Stomach smooth muscle (tissue), 2 donors: ENCODE measurements at regions not wholly inside any gene's neighbourhood (a gene's known extent, or its start where the extent isn't known, plus 50 kb on each side); places are given as distances from the start of the nearest gene placed in this dataset.

Experiments used
- H3K27ac ChIP-seq: one replicate; pipeline ENCODE4 v1.7.0; 2013; ENCODE audit warnings: mild to moderate bottlenecking, low read length, inconsistent platforms
- H3K27me3 ChIP-seq, 2 donors: one replicate each; pipeline ENCODE4 v1.7.0; 2013; ENCODE audit warnings: low read length in 2 of 2; ENCODE audit not compliant: insufficient read depth in 2 of 2, control insufficient read depth in 1 of 2
- H3K36me3 ChIP-seq, 2 donors: one replicate each; pipeline ENCODE4 v1.7.0; 2013; ENCODE audit warnings: low read length in 2 of 2; ENCODE audit not compliant: control insufficient read depth in 2 of 2, insufficient read depth in 2 of 2
- H3K4me1 ChIP-seq: one replicate; pipeline ENCODE4 v1.7.0; 2013; ENCODE audit warnings: low read length; ENCODE audit not compliant: control insufficient read depth, insufficient read depth
- H3K4me3 ChIP-seq, 2 donors: one replicate each; pipeline ENCODE4 v1.7.0; 2013; ENCODE audit warnings: low read length in 2 of 2
- H3K9ac ChIP-seq, 2 donors: one replicate each; pipeline ENCODE4 v1.7.0; 2013; ENCODE audit warnings: low read length in 2 of 2, mild to moderate bottlenecking in 1 of 2
- H3K9me3 ChIP-seq, 2 donors: one replicate each; pipeline ENCODE4 v1.7.0; 2013; ENCODE audit warnings: low read length in 2 of 2; ENCODE audit not compliant: control insufficient read depth in 2 of 2
- donor health status: healthy.
- donor health status: Pancreatic carcinoma.

- no peak overlapping the region for H3K27ac ChIP-seq
- H3K4me3 ChIP-seq, result no peak overlapping the region
- H3K4me1 ChIP-seq, result no peaks in the 10 kb centered on the region
- no peaks in the 10 kb centered on the region for H3K27me3 ChIP-seq
- no peaks in the 10 kb centered on the region for H3K9me3 ChIP-seq
- H3K36me3 ChIP-seq, result no peaks in the 10 kb centered on the region
- no peak overlapping the region for H3K9ac ChIP-seq
Measured at GRCh38 chr12:76220980-76221379, 127.2 kb downstream of the BBS10 start.

GRCh38 chr12:76219806-76220205 is 128.4 kb downstream of the BBS10 start:
- no peaks in the 10 kb centered on the region for H3K9me3 ChIP-seq
- H3K4me1 ChIP-seq, result no peaks in the 10 kb centered on the region
- H3K36me3 ChIP-seq, result no peaks in the 10 kb centered on the region
- H3K27me3 ChIP-seq, result no peaks in the 10 kb centered on the region
- H3K9ac ChIP-seq, result no peak overlapping the region
- H3K27ac ChIP-seq, result no peak overlapping the region
- H3K4me3 ChIP-seq, result no peak overlapping the region

- Histone ChIP-seq H3K27ac (no peak overlapping the region), H3K4me3 (no peak overlapping the region), H3K9ac (no peak overlapping the region), H3K4me1 (no peaks in the 10 kb centered on the region), H3K27me3 (no peaks in the 10 kb centered on the region), H3K9me3 (no peaks in the 10 kb centered on the region), H3K36me3 (no peaks in the 10 kb centered on the region)
Measured at GRCh38 chr12:76216585-76217472, 131.4 kb downstream of the BBS10 start.

GRCh38 chr12:76208129-76208528 is 123.6 kb upstream of the NAP1L1 start:
- peaks cover 0 to 2% of the 10 kb centered on the region in 2 donors for H3K9me3 ChIP-seq
- no peaks in the 10 kb centered on the region for H3K4me1 ChIP-seq
- H3K4me3 ChIP-seq, result no peak overlapping the region
- H3K36me3 ChIP-seq, result no peaks in the 10 kb centered on the region
- H3K9ac ChIP-seq, result no peak overlapping the region
- H3K27ac ChIP-seq, result no peak overlapping the region
- no peaks in the 10 kb centered on the region for H3K27me3 ChIP-seq

- Histone ChIP-seq H3K9me3 (peaks cover 0 to 2% of the 10 kb centered on the region in 2 donors), H3K4me3 (no peak overlapping the region), H3K9ac (no peak overlapping the region), H3K36me3 (no peaks in the 10 kb centered on the region), H3K4me1 (no peaks in the 10 kb centered on the region), H3K27ac (no peak overlapping the region), H3K27me3 (no peaks in the 10 kb centered on the region)
Measured at GRCh38 chr12:76206677-76207072, 122.2 kb upstream of the NAP1L1 start.

- H3K4me1 ChIP-seq, result no peaks in the 10 kb centered on the region
- no peaks in the 10 kb centered on the region for H3K27me3 ChIP-seq
- H3K27ac ChIP-seq, result no peak overlapping the region
- H3K36me3 ChIP-seq, result no peaks in the 10 kb centered on the region
- no peak overlapping the region for H3K4me3 ChIP-seq
- peaks cover 0 to 2% of the 10 kb centered on the region in 2 donors for H3K9me3 ChIP-seq
- no peak overlapping the region for H3K9ac ChIP-seq
Measured at GRCh38 chr12:76206039-76206676, 121.7 kb upstream of the NAP1L1 start.

- Histone ChIP-seq H3K27me3 (no peaks in the 10 kb centered on the region), H3K27ac (no peak overlapping the region), H3K36me3 (no peaks in the 10 kb centered on the region), H3K4me3 (no peak overlapping the region), H3K4me1 (no peaks in the 10 kb centered on the region), H3K9ac (no peak overlapping the region), H3K9me3 (peaks cover 4 to 13% of the 10 kb centered on the region in 2 donors)
Measured at GRCh38 chr12:76202621-76203020, 118.1 kb upstream of the NAP1L1 start.

- peaks cover 4 to 13% of the 10 kb centered on the region in 2 donors for H3K9me3 ChIP-seq
- H3K4me1 ChIP-seq, result no peaks in the 10 kb centered on the region
- no peak overlapping the region for H3K9ac ChIP-seq
- H3K4me3 ChIP-seq, result no peak overlapping the region
- H3K27ac ChIP-seq, result no peak overlapping the region
- H3K36me3 ChIP-seq, result no peaks in the 10 kb centered on the region
- no peaks in the 10 kb centered on the region for H3K27me3 ChIP-seq
Measured at GRCh38 chr12:76201758-76202157, 117.3 kb upstream of the NAP1L1 start.

GRCh38 chr12:76201316-76201715 is 116.8 kb upstream of the NAP1L1 start:
- H3K9ac ChIP-seq, result no peak overlapping the region
- no peak overlapping the region for H3K27ac ChIP-seq
- peaks cover 4 to 13% of the 10 kb centered on the region in 2 donors for H3K9me3 ChIP-seq
- H3K4me1 ChIP-seq, result no peaks in the 10 kb centered on the region
- no peak overlapping the region for H3K4me3 ChIP-seq
- H3K27me3 ChIP-seq, result no peaks in the 10 kb centered on the region
- H3K36me3 ChIP-seq, result no peaks in the 10 kb centered on the region

- Histone ChIP-seq H3K27me3 (no peaks in the 10 kb centered on the region), H3K9me3 (peaks cover 4 to 13% of the 10 kb centered on the region in 2 donors), H3K4me3 (no peak overlapping the region), H3K9ac (no peak overlapping the region), H3K4me1 (no peaks in the 10 kb centered on the region), H3K36me3 (no peaks in the 10 kb centered on the region), H3K27ac (no peak overlapping the region)
Measured at GRCh38 chr12:76199808-76200207, 115.3 kb upstream of the NAP1L1 start.

- H3K36me3 ChIP-seq, result no peaks in the 10 kb centered on the region
- H3K27me3 ChIP-seq, result no peaks in the 10 kb centered on the region
- peaks cover 4 to 13% of the 10 kb centered on the region in 2 donors for H3K9me3 ChIP-seq
- H3K4me1 ChIP-seq, result no peaks in the 10 kb centered on the region
- H3K27ac ChIP-seq, result no peak overlapping the region
- no peak overlapping the region for H3K9ac ChIP-seq
- H3K4me3 ChIP-seq, result no peak overlapping the region
Measured at GRCh38 chr12:76198839-76199238, 114.4 kb upstream of the NAP1L1 start.
